Right lung (tissue), 2 donors: ENCODE measurements at regions not wholly inside any gene's neighbourhood (a gene's known extent, or its start where the extent isn't known, plus 50 kb on each side); places are given as distances from the start of the nearest gene placed in this dataset.

Experiments used
- DNase-seq, 2 donors: peaks; one replicate each; pipeline ENCODE4 v3.0.0-alpha.2; 2013

DNA sequence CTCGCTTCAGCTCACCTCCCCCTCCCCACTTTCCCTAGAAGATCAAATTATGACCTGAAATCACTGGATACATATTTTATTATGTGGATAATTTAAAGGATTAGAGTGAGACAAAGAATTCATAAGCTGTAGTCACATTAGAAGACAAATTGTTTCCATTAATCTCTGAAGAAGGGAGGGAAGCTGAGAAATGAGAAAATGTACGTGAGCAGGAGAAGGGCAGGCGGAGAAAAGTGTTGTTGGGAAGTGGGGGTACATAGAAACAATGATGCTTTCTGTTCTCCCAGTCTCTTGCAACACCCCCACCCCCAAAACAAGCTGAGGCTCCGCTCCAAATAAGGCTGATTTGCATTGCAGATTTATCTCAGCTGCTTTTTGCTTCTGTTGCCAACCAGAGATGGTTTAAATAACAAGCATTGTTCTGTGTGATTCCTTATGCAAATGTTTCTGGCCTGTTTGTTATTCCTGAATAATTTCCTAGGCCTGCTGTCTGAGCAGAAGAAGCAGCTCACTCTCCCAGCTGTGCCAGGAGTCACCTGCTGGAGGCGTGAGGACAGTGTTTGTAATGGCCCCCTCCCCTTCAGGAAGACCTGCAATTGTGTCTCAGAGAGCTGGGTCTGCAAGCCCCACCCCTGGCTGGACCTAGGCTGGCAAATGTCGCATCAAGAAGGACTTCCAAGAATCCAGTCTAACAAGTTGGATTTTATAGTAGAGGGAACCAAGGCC lies 121.8 kb upstream of the TNR start:
- no peak for DNase-seq

DNA sequence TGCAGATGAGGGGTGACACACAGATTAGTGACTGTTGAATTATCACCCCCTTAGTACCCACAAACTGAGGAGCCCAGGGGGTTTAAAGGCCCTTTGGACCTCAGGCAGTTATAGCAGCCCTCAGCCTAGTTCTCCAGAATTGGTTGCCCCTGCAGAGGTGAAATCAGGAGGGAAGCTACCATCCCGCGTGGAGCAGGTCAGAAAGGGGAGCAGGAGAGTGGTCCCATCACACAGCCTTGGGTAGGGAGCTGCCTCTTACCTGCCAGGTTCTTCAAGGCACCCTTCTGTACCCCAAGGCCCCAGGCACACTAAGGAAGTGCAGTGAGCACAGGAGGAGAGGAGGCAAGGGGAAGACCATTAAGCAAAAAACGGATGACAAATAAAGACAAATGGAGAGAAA lies 121.2 kb upstream of the TNR start:
- no peak for DNase-seq

DNA sequence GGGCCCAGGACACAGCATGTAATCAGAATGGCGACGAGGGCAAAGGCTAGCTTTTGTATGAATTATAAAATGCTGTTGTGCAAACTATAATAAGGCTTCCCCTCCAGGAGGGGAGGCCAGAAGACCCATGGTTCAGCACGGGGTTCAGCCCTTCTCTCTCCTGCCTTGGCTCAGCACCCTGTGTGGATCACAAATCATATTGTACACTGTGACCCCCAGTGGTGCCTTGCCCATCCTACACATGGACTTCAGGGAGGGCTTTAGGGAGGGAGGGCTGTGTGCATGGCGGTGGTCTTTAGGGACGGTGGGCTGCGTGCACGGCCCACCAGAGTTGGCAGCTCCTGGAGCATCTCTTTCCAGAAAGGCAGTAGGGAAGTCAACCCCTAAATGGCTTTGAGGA lies 120.8 kb upstream of the TNR start:
- no peak for DNase-seq

DNA sequence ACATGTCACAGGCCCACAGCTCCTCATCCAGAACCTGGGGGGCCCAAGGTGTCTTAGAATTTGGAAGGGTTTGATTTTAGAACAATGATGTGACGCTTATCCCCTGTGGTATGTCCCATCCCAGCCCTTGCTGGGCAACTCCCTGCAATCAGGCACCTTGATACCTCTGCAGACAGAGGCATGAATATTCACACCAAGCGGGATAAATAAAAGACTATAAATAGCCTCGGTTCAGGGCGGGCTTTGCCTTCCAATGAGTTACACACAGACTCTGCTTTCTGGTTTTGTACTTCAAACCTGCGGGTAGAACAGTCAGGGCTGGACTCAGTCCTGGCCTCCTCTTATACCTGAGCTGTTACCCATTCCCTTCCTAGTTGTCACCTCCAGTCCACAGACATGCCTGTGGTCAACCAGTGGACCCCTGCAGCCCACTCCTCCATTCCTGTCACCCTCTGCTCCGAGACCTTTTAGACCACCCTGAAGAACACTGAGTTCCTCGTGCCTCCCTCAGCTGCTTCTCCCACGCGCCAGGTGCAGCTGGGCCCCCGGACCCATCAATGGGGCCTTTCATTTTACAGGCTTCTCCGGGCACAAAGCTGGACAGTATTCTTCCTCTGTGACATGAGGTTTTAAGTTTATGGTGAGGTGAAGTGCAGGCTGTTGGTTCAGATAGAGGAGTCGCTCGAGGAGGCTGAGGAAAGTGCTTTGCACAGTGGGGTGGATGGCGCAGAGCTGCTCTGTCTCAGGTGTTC lies 120.1 kb upstream of the TNR start:
- DNase-seq = no peak

DNA sequence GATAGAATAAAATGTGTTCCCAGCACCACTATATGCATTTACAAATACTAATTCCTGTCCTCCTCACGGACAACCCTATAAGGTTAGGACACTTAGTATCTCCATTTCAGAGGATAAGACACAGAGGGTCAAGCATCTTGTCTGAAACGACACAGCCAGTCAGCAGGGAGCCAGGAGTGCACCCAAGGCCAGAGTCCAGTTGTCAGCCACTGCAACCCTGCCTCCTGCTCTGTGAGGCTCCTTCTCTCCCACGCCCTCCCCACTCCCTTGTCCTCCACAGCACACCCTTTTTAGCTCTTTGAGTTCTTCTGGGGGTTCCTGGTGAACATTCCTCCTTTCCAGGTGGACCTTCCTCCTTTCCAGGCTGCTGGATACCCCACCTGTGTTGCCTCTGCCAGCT lies 119.0 kb upstream of the TNR start:
- DNase-seq = no peak

DNA sequence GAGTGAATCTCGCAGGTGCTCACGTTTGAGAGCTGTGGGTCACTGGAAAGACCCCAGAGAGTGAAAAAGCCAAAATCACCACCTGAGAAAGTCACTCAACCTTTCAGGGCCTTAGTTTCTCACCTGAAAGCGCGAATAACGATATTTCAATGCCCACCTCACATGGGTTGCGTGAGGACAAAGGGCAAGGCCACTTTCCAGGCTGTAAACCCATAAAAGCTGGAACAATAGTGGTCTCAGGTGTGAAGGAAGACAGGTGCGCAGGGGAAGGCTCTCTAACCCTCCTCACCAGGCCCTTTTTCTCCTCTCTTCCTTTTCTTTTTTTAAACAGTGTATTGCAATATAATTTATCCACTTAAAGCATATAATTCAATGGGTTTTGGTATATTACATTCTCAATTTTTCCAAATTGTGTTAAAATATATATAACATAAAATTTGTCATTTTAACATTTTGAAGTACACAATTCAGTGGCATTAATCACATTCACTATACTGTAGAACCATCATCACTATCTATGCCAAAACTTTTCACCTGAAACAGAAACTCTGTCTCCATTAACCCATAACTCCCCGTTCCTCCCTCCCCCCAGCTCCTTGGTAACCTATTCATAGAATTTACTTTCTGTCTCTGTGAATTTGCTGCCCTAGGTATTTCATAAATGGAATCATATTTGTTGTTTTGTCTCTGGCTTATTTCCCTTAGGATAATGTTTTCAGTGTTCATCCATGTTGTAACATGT lies 118.4 kb upstream of the TNR start:
- DNase-seq = no peak

DNA sequence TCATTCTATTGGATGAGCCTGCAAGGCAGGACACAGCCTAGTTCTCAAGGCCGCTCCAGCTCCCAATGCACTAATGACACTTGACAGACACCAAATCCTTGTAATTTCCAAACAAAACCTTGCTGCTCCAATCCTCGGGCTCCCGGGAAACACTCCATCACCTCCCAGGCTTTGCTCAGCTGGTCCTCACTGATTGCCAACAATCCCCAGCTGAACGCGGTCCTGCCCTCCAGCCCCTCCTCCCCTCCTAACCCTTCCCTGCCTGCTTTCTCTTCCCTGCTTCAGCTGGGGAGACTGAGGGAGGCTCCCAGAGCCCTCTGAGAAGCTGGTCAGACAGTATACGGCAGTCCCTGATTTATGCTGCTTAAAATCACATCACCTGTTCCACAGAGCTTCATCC lies 114.4 kb upstream of the TNR start:
- no peak for DNase-seq

DNA sequence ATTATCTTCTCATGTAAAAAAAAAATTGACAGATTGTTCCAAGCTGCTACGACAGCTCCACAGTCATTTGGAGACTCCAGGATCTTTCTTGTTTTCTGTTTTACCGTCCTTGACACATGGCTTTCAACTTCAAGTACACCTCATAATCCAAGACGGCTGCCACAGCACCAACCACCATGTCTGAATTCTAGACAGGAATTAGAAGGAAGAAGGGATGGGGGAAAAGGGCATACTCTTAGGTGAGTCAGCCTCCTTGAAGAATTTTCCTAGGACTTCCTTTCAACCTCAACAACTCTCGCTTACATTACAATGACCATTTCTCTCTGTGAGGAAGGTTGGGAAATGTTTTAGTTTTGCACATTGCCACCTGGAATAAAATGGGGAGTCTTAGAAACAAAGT lies 110.3 kb upstream of the TNR start:
- DNase-seq = no peak

DNA sequence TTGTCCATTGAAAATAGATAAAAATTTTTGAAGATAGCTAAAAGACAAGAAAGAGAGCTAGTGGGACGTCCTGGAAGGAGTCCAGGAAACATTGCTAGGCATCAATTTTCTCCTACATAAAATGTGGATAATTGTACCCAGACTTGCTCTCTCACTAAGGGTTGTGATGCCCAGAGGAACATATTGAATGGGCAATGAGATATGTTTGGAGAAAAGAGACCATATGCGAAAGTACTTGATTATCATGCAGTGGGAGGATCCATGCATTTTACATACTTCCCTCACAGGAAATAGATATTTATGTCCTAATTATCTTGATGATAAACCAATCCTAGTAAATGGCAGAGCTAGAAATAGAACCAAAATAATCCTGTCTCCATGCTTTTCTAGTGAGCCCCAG lies 108.4 kb upstream of the TNR start:
- no peak for DNase-seq

DNA sequence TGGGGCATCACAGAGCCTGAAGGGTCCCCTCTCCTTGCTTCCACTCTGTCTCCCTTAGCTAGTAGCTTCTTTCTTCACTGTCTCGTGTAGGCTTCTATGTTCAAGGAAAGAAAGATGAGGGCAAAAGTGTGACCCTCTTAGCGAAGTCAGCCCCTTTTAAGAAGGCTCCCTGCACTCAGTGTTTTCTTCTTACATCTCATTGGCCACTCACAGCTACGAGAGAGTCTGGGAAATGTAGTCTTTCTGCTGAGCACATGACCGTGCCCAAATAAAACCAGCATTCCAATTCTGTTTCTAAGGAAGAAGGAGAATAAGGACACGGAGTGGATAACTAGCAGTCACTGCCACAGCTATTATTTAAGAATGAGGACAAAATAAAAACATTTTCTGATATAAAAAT lies 104.9 kb upstream of the TNR start:
- DNase-seq = no peak

DNA sequence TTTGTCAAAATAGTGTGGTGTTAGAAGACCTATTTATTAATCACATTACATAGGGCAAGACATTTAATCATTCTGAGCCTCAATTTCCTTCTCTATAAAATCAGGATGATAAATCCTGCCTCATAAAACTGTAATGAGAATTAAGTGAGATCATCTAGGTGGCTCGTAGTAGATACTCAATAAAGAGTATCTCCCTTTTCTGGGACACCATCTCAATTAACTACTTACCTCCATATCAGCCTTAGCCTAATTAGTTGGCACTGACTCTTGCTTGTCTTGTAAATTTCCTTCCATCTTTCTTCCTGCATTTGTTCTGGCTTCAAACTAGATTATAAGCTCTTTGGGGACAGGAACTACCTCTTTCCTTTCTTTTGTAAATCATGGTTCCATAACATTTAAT lies 102.6 kb upstream of the TNR start:
- DNase-seq = no peak

DNA sequence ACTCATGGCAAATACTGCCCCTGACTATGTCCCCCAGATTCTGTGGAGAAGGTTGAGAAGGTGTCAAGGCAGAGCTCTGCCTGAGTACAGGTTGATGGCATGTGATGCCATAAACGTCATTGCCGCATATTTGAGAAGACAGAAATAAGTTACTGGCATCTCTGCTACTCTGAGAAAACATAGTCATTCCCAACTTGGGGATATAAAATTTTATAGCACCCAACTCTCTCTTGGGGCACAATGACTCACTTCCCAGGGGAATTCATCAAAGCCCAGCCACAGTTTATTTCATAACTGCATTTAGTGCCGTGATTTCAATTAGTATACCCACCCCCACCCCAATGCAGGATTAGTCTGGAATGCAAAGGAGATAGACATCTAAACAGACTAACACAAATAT lies 101.9 kb upstream of the TNR start:
- no peak for DNase-seq

DNA sequence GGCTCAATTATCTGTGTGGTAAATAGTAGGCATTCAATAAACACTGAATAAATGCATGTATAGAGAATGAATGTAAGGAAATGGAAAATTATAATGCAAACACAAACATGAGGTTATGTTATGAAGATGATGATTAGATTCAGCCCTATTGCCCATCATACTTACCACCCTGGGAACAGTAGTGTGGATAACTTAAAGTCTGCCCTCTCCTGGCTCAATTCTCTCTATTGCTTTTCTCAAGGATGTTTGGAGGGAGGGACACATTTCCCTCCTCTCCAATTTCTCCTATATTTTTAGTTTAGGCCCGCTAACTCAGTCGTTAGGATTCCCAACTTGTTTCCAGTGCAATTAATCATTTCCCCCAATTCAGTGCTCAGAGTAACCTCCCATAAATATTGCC lies 101.5 kb upstream of the TNR start:
- no peak for DNase-seq

DNA sequence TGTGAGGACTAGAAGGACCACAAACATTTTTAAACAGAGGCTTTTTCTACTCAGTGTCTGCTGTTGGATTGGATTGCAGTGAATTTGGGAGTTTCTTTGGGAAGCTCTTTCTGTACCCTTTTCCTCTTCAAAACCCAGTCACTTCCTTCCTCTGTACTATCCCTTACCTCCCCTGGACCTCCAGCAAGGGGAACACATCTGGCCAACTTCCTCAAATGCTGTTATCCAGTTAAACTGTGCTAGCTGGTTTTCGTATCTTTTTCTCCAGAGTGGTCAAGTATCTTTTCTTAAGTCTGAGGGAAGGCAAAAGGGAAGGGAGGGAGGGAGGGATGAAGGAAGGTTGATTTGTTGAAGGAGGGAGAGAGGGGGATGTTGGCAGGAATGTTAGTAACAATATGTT lies 99.2 kb upstream of the TNR start:
- no peak for DNase-seq

DNA sequence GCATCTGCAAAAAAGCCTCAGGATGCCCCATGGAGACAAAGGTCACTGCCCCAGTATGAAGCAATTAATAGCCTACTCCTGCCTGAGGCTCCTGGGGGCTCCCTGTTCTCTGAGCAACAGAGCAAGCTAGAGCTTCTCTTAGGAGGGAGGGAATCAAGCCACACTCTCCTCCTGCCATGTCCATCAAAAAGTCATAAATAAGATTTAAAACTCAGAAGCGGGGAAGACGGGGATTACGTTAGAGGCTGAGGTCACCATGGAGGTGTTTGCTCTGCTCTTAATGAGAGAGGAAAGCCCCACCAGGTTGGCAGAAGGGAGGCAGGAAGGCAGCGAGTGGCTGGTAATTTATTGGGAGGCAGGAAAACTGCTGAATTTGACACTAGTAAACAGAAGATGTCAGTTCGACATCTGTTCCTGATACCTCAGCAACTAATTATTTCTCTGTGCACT lies 98.4 kb upstream of the TNR start:
- DNase-seq = no peak

DNA sequence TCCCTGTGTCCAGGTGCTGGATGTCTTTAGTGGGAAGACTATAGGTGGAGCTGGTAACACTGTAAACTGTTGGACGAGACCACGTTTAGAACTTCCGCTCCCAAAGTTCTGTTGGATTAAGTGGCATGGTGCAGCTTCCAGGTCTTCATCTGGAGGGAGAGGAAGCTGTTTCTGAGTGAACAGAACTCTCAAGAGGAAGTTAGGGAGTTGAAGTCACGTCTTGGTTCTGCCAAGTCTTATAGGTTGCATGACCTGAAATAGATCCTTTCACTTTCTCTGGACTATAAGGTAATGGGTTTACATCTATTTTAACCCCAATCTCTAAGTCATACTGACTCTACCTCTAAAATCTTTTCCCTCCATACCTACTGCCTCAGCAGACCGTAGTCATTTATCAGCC lies 97.4 kb upstream of the TNR start:
- no peak for DNase-seq

DNA sequence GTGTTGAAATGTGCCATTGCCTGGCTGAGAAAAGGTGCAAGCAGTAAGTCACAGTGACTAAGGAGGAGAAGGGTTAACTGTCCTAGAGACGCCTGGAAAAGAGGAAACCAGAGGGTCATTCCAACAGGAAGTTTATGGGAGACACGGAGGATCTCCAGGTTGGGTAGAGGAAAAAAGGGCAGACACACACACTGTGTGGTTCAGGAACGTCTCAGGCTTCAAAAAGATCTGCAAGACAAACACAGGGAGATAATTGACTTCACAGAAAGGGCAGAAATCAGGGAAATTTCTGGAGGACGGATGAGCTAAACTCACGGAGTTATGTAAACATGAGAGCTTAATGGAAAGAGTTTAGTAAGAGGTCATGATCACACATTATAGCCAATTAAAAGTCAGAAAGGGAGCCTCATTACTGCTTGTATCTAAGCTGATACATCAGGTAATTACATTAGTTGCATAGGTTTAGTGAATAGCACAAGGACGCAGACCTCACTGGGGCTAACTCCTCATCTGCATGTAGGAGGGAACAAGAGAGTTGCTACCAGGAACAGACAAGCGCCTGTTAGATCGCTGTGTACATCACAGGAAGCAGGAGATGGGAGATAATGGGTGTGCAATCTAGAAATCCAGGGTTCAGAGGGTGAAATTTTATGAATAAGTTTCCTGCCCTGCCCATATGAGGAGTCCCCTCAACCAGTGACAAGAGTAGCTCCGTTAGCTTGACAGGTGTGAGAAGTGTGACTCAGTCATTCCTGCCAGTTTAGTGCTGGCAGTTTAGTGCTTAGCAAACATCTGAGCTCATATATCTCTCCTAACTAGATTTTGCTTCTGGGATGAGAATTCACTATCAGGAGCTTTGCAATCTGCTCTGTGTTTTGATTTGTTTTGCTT lies 96.6 kb upstream of the TNR start:
- no peak for DNase-seq

DNA sequence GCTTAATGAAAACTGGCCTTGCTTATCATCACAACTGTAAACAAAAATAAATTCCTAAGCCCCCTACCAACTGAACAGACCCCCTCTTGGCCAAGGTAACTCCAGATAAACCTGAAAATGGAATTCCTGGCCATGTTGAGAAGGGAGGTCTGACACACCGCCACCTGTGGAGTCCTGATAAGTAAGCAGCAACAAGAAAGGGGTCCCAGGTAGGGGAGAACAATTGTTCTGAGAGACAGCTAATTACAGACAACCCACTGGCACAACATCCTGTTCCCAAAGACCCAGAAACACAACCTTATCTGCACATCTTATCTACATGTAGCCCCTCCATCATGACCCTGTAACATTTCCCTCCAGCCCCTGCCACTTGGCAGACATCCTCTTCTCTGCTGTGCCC lies 91.2 kb upstream of the TNR start:
- DNase-seq = no peak

DNA sequence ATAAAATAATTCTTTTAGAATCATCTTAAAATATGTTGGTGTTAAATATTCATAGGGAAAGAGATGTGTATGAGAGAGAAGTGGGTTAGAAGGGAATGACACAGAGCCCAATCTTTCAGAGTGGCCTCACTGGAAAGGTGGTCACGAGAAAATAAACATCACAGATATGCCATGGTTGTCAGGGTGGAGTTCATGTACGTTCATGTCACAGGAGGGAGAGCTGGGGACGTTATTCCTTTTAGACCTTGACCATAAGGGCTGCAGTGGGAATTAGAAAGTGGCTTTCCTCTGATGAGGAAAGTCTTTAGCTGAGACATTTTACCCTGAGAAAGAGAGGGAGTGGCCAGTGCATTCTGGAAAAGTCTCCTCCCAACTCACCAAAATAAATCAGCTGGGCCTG lies 90.6 kb upstream of the TNR start:
- DNase-seq = no peak

DNA sequence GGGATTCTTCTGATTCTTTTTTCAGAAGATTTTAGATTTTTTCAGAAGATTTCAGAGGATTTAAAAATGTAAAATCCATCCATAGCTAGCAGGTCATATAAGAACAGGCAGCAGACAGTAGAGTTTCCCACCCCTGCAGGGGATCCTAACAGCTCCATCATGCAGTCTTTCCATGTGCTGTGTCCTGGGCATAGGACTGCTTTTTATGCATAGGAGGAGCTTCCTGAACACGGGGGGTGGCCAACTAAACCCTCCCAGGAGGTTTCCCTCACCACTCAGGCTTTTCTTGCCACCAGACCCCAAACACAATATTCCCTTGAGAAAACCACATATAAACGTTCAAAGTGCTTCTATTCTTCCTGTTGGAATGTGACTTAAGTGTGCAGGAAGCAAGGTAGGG lies 90.1 kb upstream of the TNR start:
- DNase-seq = no peak

DNA sequence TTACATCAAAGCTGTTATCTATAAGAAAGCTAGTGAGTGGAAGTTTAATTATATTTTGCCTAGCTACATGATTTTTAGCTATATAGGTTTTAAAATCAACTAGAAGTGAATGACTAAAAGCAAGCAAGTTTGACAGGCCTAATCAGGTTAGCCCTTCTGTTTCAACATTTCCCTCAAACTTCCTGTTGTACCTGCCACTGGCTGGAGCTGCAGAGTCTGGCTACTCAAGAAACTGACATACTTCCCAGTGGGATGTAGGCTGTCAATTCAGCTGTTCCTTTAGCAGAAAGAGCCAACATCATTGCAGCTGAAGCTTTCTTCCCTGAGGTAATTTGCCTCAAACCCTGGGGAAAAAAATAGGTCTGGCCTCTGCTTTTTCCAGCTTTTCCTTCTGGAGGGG lies 87.1 kb upstream of the TNR start:
- DNase-seq = no peak

DNA sequence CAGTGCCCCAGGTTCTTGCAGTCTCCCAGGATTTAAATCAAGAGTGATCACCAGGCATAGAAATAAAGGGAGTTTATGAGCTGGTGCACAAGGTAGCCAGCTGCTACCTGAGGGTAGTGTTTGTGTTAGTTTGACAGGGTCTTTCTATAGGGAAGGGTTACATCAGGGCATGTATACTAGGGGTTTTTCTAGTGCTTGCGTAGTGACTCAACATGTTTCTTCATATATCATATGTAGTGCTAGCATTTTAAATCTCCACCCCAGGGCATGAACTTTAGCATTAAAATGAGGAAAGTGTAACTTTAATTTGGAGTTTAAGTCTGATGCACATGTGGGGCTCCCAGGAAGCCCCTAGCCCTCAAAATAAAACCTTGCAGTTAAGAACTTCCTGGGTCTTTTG lies 86.5 kb upstream of the TNR start:
- no peak for DNase-seq
